H1 (cell line): ENCODE measurements at regions not wholly inside any gene's neighbourhood (a gene's known extent, or its start where the extent isn't known, plus 50 kb on each side); places are given as distances from the start of the nearest gene placed in this dataset.

Experiments
- EP300 ChIP-seq, 2 experiments: IDR thresholded peaks; 1 replicate in 1 of 2; 2 replicates in 1 of 2; pipeline ENCODE4 v1.6.1; 2011 to 2012; ENCODE audit warnings: low read depth in 2 of 2, low read length in 2 of 2, mild to moderate bottlenecking in 2 of 2, borderline replicate concordance in 1 of 2, inconsistent platforms in 1 of 2, moderate library complexity in 1 of 2
- POLR2A ChIP-seq, 2 experiments: IDR thresholded peaks; 1 replicate in 1 of 2; 2 replicates in 1 of 2; pipeline ENCODE4 v1.6.1; 2011; ENCODE audit warnings: low read depth in 2 of 2, low read length in 2 of 2, mild to moderate bottlenecking in 2 of 2; ENCODE audit errors: control extremely low read depth in 1 of 2
- SIN3A ChIP-seq, 2 experiments: IDR thresholded peaks in 1 of 2; conservative IDR thresholded peaks in 1 of 2; 2 replicates each; pipeline ENCODE4 v1.6.1; 2011 to 2012; ENCODE audit warnings: low read length in 2 of 2, improper control_type of control experiment in 1 of 2, low read depth in 1 of 2, mild to moderate bottlenecking in 1 of 2
- SUZ12 ChIP-seq: fragments of 200-600 bp; sonication (generic); IDR thresholded peaks from 2 replicates; pipeline ENCODE4 v1.6.1; 2012; ENCODE audit warnings: mild to moderate bottlenecking, inconsistent platforms, low read length, moderate library complexity, mixed read lengths
- TCF12 ChIP-seq: IDR thresholded peaks from 2 replicates; pipeline ENCODE4 v1.6.1; 2011; ENCODE audit warnings: low read depth, mild to moderate bottlenecking, low read length
- TF ChIP-seq, protein P1 (sequence below), 3 experiments: IDR thresholded peaks; 1 replicate in 2 of 3; 2 replicates in 1 of 3; pipeline versions ENCODE4 v1.5.1 to v1.6.1; 2011; ENCODE audit warnings: low read length in 3 of 3, mild to moderate bottlenecking in 3 of 3, inconsistent platforms in 2 of 3, low read depth in 1 of 3, moderate library complexity in 1 of 3; ENCODE audit not compliant: insufficient read depth in 1 of 3; ENCODE audit errors: control extremely low read depth in 1 of 3
- TF ChIP-seq, protein P2 (sequence below): IDR thresholded peaks from 2 replicates; pipeline ENCODE4 v1.6.1; 2011; ENCODE audit warnings: low read depth, mild to moderate bottlenecking, low read length; ENCODE audit not compliant: insufficient read depth
- TF ChIP-seq, protein P3 (sequence below): IDR thresholded peaks from 2 replicates; pipeline ENCODE4 v1.6.1; 2011; ENCODE audit warnings: low read length, improper control_type of control experiment

DNA sequence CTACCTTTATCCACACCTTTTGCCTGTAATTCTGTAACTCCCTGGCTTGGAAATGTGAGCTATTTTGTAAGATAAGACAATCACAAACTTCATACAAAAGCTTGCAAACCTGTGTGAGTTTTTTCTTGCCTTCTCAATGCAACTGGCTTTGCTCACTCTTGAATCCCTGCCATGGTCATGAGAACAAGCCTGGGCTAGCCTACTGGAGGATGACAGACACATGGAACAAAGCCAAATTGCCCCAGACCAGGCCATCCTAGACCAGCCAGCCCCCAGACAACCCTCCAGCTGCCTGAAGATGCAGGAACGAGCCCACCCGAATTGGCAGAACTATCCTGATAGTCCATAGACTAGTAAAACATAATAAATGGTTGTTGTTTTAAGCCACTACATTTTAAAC is 466.6 kb upstream of the ERCC4 start:
- TF ChIP-seq EP300 (IDR thresholded peaks at IDR 0.05; ENCODE audit: borderline replicate concordance in 1 of 2, low read depth in 2 of 2, low read length in 2 of 2) (no peak), TCF12 (no peak), SUZ12 (no peak), POLR2A (IDR thresholded peaks at IDR 0.05; ENCODE audit: control extremely low read depth in 1 of 2, low read depth in 2 of 2, low read length in 2 of 2) (no peak), SIN3A (conservative IDR thresholded peaks at IDR 0.05 in 1 of 2, IDR thresholded peaks at IDR 0.05 in 1 of 2; ENCODE audit: low read depth in 1 of 2, low read length in 2 of 2) (no peak)
- TF ChIP-seq, protein P1, sequence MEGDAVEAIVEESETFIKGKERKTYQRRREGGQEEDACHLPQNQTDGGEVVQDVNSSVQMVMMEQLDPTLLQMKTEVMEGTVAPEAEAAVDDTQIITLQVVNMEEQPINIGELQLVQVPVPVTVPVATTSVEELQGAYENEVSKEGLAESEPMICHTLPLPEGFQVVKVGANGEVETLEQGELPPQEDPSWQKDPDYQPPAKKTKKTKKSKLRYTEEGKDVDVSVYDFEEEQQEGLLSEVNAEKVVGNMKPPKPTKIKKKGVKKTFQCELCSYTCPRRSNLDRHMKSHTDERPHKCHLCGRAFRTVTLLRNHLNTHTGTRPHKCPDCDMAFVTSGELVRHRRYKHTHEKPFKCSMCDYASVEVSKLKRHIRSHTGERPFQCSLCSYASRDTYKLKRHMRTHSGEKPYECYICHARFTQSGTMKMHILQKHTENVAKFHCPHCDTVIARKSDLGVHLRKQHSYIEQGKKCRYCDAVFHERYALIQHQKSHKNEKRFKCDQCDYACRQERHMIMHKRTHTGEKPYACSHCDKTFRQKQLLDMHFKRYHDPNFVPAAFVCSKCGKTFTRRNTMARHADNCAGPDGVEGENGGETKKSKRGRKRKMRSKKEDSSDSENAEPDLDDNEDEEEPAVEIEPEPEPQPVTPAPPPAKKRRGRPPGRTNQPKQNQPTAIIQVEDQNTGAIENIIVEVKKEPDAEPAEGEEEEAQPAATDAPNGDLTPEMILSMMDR (IDR thresholded peaks at IDR 0.05; ENCODE audit: control extremely low read depth in 1 of 3, insufficient read depth in 1 of 3, low read depth in 1 of 3, low read length in 3 of 3), result no peak
- TF ChIP-seq, protein P2, sequence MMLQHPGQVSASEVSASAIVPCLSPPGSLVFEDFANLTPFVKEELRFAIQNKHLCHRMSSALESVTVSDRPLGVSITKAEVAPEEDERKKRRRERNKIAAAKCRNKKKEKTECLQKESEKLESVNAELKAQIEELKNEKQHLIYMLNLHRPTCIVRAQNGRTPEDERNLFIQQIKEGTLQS, result no peak
- TF ChIP-seq, protein P3, sequence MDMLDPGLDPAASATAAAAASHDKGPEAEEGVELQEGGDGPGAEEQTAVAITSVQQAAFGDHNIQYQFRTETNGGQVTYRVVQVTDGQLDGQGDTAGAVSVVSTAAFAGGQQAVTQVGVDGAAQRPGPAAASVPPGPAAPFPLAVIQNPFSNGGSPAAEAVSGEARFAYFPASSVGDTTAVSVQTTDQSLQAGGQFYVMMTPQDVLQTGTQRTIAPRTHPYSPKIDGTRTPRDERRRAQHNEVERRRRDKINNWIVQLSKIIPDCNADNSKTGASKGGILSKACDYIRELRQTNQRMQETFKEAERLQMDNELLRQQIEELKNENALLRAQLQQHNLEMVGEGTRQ, result no peak
